HCT116 (cell line): ENCODE measurements at regions not wholly inside any gene's neighbourhood (a gene's known extent, or its start where the extent isn't known, plus 50 kb on each side); places are given as distances from the start of the nearest gene placed in this dataset.

ENCODE experiments used
- ATAC-seq: fragments of 200-7000 bp; cut with Tn5 transposase; 2 replicates; pipeline ENCODE4 v1.9.1; 2020; ENCODE audit warnings: mild to moderate bottlenecking, moderate library complexity
- BruUV-seq: library from RNA; stranded (reverse); fragments of 400-500 nt; replicated peaks from 2 replicates; lab custom pipeline; 2021; lab: Mats Ljungman, UMichigan
- CTCF ChIA-PET: fragments of 300-600 bp; sonication (Branson Sonifier 250); formaldehyde crosslinking; loops from one replicate; lab custom pipeline; 2021; ENCODE audit warnings: antibody characterized with exemption; lab: Charles Lee
- POLR2A ChIA-PET: fragments of 300-600, 350-600 bp; sonication (Branson Sonifier 250); formaldehyde crosslinking; loops from one replicate; lab custom pipeline; 2021; ENCODE audit warnings: antibody characterized with exemption; lab: Charles Lee
- RAD21 ChIA-PET, 2 experiments: fragments of 300-600 bp; sonication (Branson Sonifier 250); formaldehyde crosslinking; loops; one replicate each; lab custom pipeline; 2023; ENCODE audit warnings: low total read pairs in 2 of 2; ENCODE audit not compliant: uncharacterized antibody in 2 of 2, unreplicated experiment in 2 of 2, low non-redundant PET in 1 of 2; lab: Charles Lee
- DNase-seq: peaks from one replicate; pipeline ENCODE4 v3.0.0-alpha.2; 2010; ENCODE audit warnings: low read depth, low spot score
- H2AFZ ChIP-seq: fragments of 200-600 bp; shearing (Covaris generic), sonication (generic); 2 replicates; pipeline ENCODE4 v1.6.1; 2017; ENCODE audit warnings: low read depth, mixed run types, mixed read lengths, antibody characterized with exemption, low read length; ENCODE audit not compliant: poor library complexity, severe bottlenecking
- H3K27ac ChIP-seq: 2 replicates; pipeline ENCODE4 v1.5.1; 2012; ENCODE audit warnings: low read depth, low read length
- H3K27me3 ChIP-seq: fragments of 200-600 bp; sonication (generic); 2 replicates; pipeline ENCODE4 v1.6.1; 2016; ENCODE audit warnings: mixed run types, low read length, mixed read lengths; ENCODE audit not compliant: insufficient read depth
- H3K36me3 ChIP-seq, 2 experiments: fragments of 200-500 bp in 1 of 2; fragments of 200-600 bp in 1 of 2; sonication (Bioruptor generic) in 1 of 2; sonication (generic) in 1 of 2; 2 replicates each; pipeline versions ENCODE4 v1.5.1 to v1.6.1; 2014 to 2016; ENCODE audit warnings: low read length in 2 of 2, inconsistent platforms in 1 of 2, mixed read lengths in 1 of 2, mixed run types in 1 of 2; ENCODE audit not compliant: insufficient read depth in 2 of 2, control insufficient read depth in 1 of 2
- H3K4me1 ChIP-seq, 2 experiments: fragments of 200-600 bp in 1 of 2; sonication (generic) in 1 of 2; 2 replicates each; pipeline versions ENCODE4 v1.5.1 to v1.6.1; 2012 to 2017; ENCODE audit warnings: low read length in 2 of 2, inconsistent platforms in 1 of 2, mild to moderate bottlenecking in 1 of 2, mixed read lengths in 1 of 2, mixed run types in 1 of 2, moderate library complexity in 1 of 2; ENCODE audit not compliant: insufficient read depth in 2 of 2, control insufficient read depth in 1 of 2
- H3K4me2 ChIP-seq: fragments of 200-600 bp; sonication (generic); 2 replicates; pipeline ENCODE4 v1.6.1; 2017; ENCODE audit warnings: mixed run types, low read length, mixed read lengths
- H3K4me3 ChIP-seq, 2 experiments: fragments of 200-600 bp in 1 of 2; sonication (generic) in 1 of 2; replicated peaks in 1 of 2; 2 replicates each; pipeline ENCODE4 v1.5.1; 2011 to 2016; ENCODE audit warnings: low read length in 2 of 2, control low read depth in 1 of 2, low read depth in 1 of 2, mild to moderate bottlenecking in 1 of 2, mixed read lengths in 1 of 2, mixed run types in 1 of 2
- H3K79me2 ChIP-seq: fragments of 200-600 bp; sonication (generic); 2 replicates; pipeline ENCODE4 v1.6.1; 2017; ENCODE audit warnings: mild to moderate bottlenecking, mixed run types, low read length, moderate library complexity, mixed read lengths; ENCODE audit not compliant: insufficient read depth
- H3K9ac ChIP-seq: fragments of 200-600 bp; sonication (generic); 2 replicates; pipeline ENCODE4 v1.6.1; 2016; ENCODE audit warnings: low read length, mixed read lengths
- H3K9me2 ChIP-seq: fragments of 200-600 bp; sonication (generic), shearing (Covaris generic); 2 replicates; pipeline ENCODE4 v1.6.1; 2017; ENCODE audit warnings: mixed run types, mild to moderate bottlenecking, moderate library complexity; ENCODE audit not compliant: insufficient read depth
- H3K9me3 ChIP-seq, 2 experiments: fragments of 200-500 bp in 1 of 2; fragments of 200-600 bp in 1 of 2; sonication (Bioruptor generic) in 1 of 2; sonication (generic) in 1 of 2; 2 replicates each; pipeline ENCODE4 v1.6.1; 2014 to 2017; ENCODE audit warnings: low read length in 2 of 2, mixed read lengths in 2 of 2, inconsistent platforms in 1 of 2, low read depth in 1 of 2, mild to moderate bottlenecking in 1 of 2, mixed run types in 1 of 2, moderate library complexity in 1 of 2; ENCODE audit not compliant: control insufficient read depth in 1 of 2, insufficient read depth in 1 of 2
- H4K20me1 ChIP-seq: fragments of 200-600 bp; sonication (generic), shearing (Covaris generic); 2 replicates; pipeline ENCODE4 v1.6.1; 2017; ENCODE audit warnings: mixed run types, mild to moderate bottlenecking, moderate library complexity; ENCODE audit not compliant: insufficient read depth
- CBX3 ChIP-seq: IDR thresholded peaks from 2 replicates; pipeline ENCODE4 v1.6.1; 2012; ENCODE audit warnings: low read depth
- CEBPB ChIP-seq: IDR thresholded peaks from 2 replicates; pipeline ENCODE4 v1.6.1; 2012; ENCODE audit warnings: low read depth
- EGR1 ChIP-seq: IDR thresholded peaks from 2 replicates; pipeline ENCODE4 v1.6.1; 2012; ENCODE audit warnings: low read depth
- ELF1 ChIP-seq: IDR thresholded peaks from 2 replicates; pipeline ENCODE4 v1.6.1; 2012; ENCODE audit warnings: low read depth, borderline replicate concordance
- EZH2 ChIP-seq: fragments of 200-600 bp; sonication (generic); IDR thresholded peaks from 2 replicates; pipeline ENCODE4 v1.6.1; 2017; ENCODE audit warnings: antibody characterized with exemption, mixed run types
- EZH2phosphoT487 ChIP-seq: fragments of 200-600 bp; IDR thresholded peaks from 2 replicates; pipeline ENCODE4 v1.6.1; 2018; ENCODE audit warnings: antibody characterized with exemption, borderline replicate concordance
- FOSL1 ChIP-seq: IDR thresholded peaks from 2 replicates; pipeline ENCODE4 v1.6.1; 2012; ENCODE audit warnings: low read depth
- JUND ChIP-seq: IDR thresholded peaks from 2 replicates; pipeline ENCODE4 v1.6.1; 2012
- MAX ChIP-seq: IDR thresholded peaks from 2 replicates; pipeline ENCODE4 v1.6.1; 2012
- POLR2A ChIP-seq: IDR thresholded peaks from 2 replicates; pipeline ENCODE4 v1.7.0; 2011; ENCODE audit warnings: borderline replicate concordance; ENCODE audit not compliant: insufficient read depth, insufficient read length; ENCODE audit errors: extremely low read depth
- POLR2AphosphoS5 ChIP-seq: IDR thresholded peaks from 2 replicates; pipeline ENCODE4 v1.6.1; 2011; ENCODE audit warnings: mild to moderate bottlenecking, low read depth, low read length, moderate library complexity
- RAD21 ChIP-seq: IDR thresholded peaks from 2 replicates; pipeline ENCODE4 v1.6.1; 2012; ENCODE audit warnings: low read depth, mild to moderate bottlenecking
- SIN3A ChIP-seq: IDR thresholded peaks from 2 replicates; pipeline ENCODE4 v1.6.1; 2012; ENCODE audit warnings: low read depth
- SP1 ChIP-seq: IDR thresholded peaks from 2 replicates; pipeline ENCODE4 v1.6.1; 2012; ENCODE audit warnings: low read depth
- SRF ChIP-seq: IDR thresholded peaks from 2 replicates; pipeline ENCODE4 v1.6.1; 2012; ENCODE audit warnings: low read depth
- TCF7L2 ChIP-seq: IDR thresholded peaks from 2 replicates; pipeline ENCODE4 v1.7.0; 2011; ENCODE audit warnings: borderline replicate concordance, inconsistent platforms; ENCODE audit not compliant: insufficient read depth, insufficient read length; ENCODE audit errors: extremely low read depth
- YY1 ChIP-seq: IDR thresholded peaks from 2 replicates; pipeline ENCODE4 v1.6.1; 2011; ENCODE audit warnings: low read length, low read depth, moderate library complexity, mild to moderate bottlenecking; ENCODE audit not compliant: insufficient replicate concordance; ENCODE audit errors: extremely low read depth
- ZBTB33 ChIP-seq: IDR thresholded peaks from 2 replicates; pipeline ENCODE4 v1.6.1; 2011; ENCODE audit warnings: mild to moderate bottlenecking, low read length, moderate library complexity; ENCODE audit not compliant: insufficient replicate concordance; ENCODE audit errors: extremely low read depth
- ZFX ChIP-seq: fragments of 450-650 bp; IDR thresholded peaks from 2 replicates; pipeline ENCODE4 v1.6.1; 2017
- ZNF274 ChIP-seq: fragments of 200-500 bp; sonication (Bioruptor generic); IDR thresholded peaks from 2 replicates; pipeline ENCODE4 v1.6.1; 2014; ENCODE audit warnings: mild to moderate bottlenecking, low read depth, low read length, inconsistent platforms
- intact Hi-C: fragments of 100-400 bp; cut with micrococcal nuclease; formaldehyde crosslinking; loops from 2 replicates; pipeline ENCODE4 v1.10.0; 2022

- no peak overlapping the region for H3K4me3 ChIP-seq
- no peaks in the 10 kb centered on the region for H3K9me2 ChIP-seq
- H3K9ac ChIP-seq, result no peak overlapping the region
- no peaks in the 10 kb centered on the region for H3K36me3 ChIP-seq
- BruUV-seq, result no TSS peak
- peaks cover 7 to 30% of the 10 kb centered on the region in 2 experiments; a peak in 3 of 4 replicates for H3K9me3 ChIP-seq
- H2AFZ ChIP-seq, result no peak overlapping the region
- TF ChIP-seq POLR2A (no peak), SIN3A (no peak), CEBPB (no peak), ZNF274 (no peak), YY1 (no peak), EGR1 (no peak), FOSL1 (no peak), ZBTB33 (no peak), CBX3 (no peak), ELF1 (no peak), SRF (no peak), SP1 (no peak), TCF7L2 (no peak), RAD21 (no peak), EZH2 (no peak), MAX (no peak), JUND (no peak), ZFX (no peak), POLR2AphosphoS5 (no peak), EZH2phosphoT487 (no peak)
- no peaks in the 10 kb centered on the region for H3K79me2 ChIP-seq
- no peaks in the 10 kb centered on the region; the same call in 1 of the 2 replicates for H4K20me1 ChIP-seq
- POLR2A ChIA-PET, result no interaction called here
- CTCF ChIA-PET, result no interaction called here
- RAD21 ChIA-PET, result no interaction called here
- no peaks in the 10 kb centered on the region for H3K4me1 ChIP-seq
- intact Hi-C loops, result no loop called here
- H3K4me2 ChIP-seq, result no peak overlapping the region
- no peak for DNase-seq
- no peak overlapping the region for H3K27ac ChIP-seq
- no peaks in the 10 kb centered on the region for H3K27me3 ChIP-seq
- ATAC-seq, result no peak
These were observed 735.1 kb upstream of the GOT2 start for GRCh38 chr16:59469266-59469665.
